ENCODE measurements at regions not wholly inside any gene's neighbourhood (a gene's known extent, or its start where the extent isn't known, plus 50 kb on each side); places are given as distances from the start of the nearest gene placed in this dataset.

GRCh38 chr13:84684048-84684662 is 801.9 kb upstream of the SLITRK1 start:
- no peaks in the 10 kb centered on the region for H3K27me3 Mint-ChIP-seq (ENCODE audit: low read depth)
- H3K9me3 Mint-ChIP-seq, result peaks cover 20% of the 10 kb centered on the region
- no peaks in the 10 kb centered on the region for H3K36me3 Mint-ChIP-seq (ENCODE audit: low read depth)
- no peaks in the 10 kb centered on the region for H3K4me1 Mint-ChIP-seq (ENCODE audit: low read depth)
- no peak for DNase-seq (ENCODE audit: low spot score)
- H3K27ac Mint-ChIP-seq, result no peak overlapping the region
- no peak overlapping the region for H3K4me3 Mint-ChIP-seq (ENCODE audit: low read depth)
- intact Hi-C loops (cut with micrococcal nuclease), result no loop called here

DNA sequence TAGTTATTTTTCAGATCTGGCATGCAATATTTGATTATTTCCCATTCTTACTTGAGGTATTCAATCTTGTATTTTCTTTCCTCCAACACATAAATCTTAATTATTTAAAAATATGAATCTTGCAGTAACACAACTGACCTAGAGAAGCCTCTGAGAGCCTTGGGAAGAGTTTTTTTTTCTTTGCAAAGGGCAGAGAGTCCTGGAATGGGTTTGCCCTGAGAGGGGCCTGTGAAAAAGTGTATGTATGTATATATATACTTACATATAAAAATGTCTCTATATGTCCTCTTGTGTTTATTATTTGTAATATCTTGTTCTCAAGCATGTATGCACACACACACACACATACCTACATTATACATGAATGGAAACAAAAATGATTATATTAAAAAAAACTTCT is 801.2 kb upstream of the SLITRK1 start:
- intact Hi-C loops (cut with micrococcal nuclease), result no loop called here
- peaks cover 24% of the 10 kb centered on the region for H3K9me3 Mint-ChIP-seq
- no peaks in the 10 kb centered on the region for H3K36me3 Mint-ChIP-seq (ENCODE audit: low read depth)
- no peaks in the 10 kb centered on the region for H3K4me1 Mint-ChIP-seq (ENCODE audit: low read depth)
- no peak overlapping the region for H3K4me3 Mint-ChIP-seq (ENCODE audit: low read depth)
- no peaks in the 10 kb centered on the region for H3K27me3 Mint-ChIP-seq (ENCODE audit: low read depth)
- no peak overlapping the region for H3K27ac Mint-ChIP-seq
- DNase-seq (ENCODE audit: low spot score), result no peak

- Mint-ChIP-seq H3K9me3 (peaks cover 19% of the 10 kb centered on the region), H3K4me3 (ENCODE audit: low read depth) (no peak overlapping the region), H3K27me3 (ENCODE audit: low read depth) (no peaks in the 10 kb centered on the region), H3K27ac (no peak overlapping the region), H3K36me3 (ENCODE audit: low read depth) (no peaks in the 10 kb centered on the region), H3K4me1 (ENCODE audit: low read depth) (no peaks in the 10 kb centered on the region)
- no peak for DNase-seq (ENCODE audit: low spot score)
- intact Hi-C loops (cut with micrococcal nuclease), result no loop called here
Measured at GRCh38 chr13:84677836-84678235, 795.6 kb upstream of the SLITRK1 start.

DNA sequence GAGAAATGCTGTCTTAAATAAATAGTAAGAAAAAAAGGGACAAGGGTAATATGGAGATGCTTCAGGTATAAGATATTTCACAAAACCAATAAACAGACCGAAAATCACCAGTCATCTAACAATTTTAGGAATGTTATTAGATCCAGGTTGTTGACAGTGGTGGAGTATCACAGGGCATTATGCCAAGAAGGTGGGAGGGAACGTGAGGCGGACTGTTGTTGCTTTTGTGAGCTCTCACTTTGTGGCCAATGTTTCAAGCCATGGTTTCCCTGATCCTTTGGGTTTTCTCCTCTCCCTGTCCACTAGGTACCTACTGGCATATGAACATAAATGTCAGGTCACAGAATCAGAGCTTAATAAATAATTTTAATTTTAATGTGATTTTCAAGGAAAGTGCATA is 790.3 kb upstream of the SLITRK1 start:
- Mint-ChIP-seq H3K4me3 (ENCODE audit: low read depth) (no peak overlapping the region), H3K4me1 (ENCODE audit: low read depth) (no peaks in the 10 kb centered on the region), H3K9me3 (peaks cover 4% of the 10 kb centered on the region), H3K27me3 (ENCODE audit: low read depth) (no peaks in the 10 kb centered on the region), H3K27ac (no peak overlapping the region), H3K36me3 (ENCODE audit: low read depth) (no peaks in the 10 kb centered on the region)
- intact Hi-C loops (cut with micrococcal nuclease), result no loop called here
- DNase-seq (ENCODE audit: low spot score), result no peak

GRCh38 chr13:84670245-84670644 is 788.0 kb upstream of the SLITRK1 start:
- Mint-ChIP-seq H3K4me3 (ENCODE audit: low read depth) (no peak overlapping the region), H3K27me3 (ENCODE audit: low read depth) (no peaks in the 10 kb centered on the region), H3K4me1 (ENCODE audit: low read depth) (no peaks in the 10 kb centered on the region), H3K36me3 (ENCODE audit: low read depth) (no peaks in the 10 kb centered on the region), H3K27ac (no peak overlapping the region), H3K9me3 (peaks cover 8% of the 10 kb centered on the region)
- DNase-seq (ENCODE audit: low spot score), result no peak
- intact Hi-C loops (cut with micrococcal nuclease), result no loop called here

GRCh38 chr13:84668637-84669036 is 786.4 kb upstream of the SLITRK1 start:
- Mint-ChIP-seq H3K4me1 (ENCODE audit: low read depth) (no peaks in the 10 kb centered on the region), H3K9me3 (peaks cover 11% of the 10 kb centered on the region), H3K4me3 (ENCODE audit: low read depth) (no peak overlapping the region), H3K27me3 (ENCODE audit: low read depth) (no peaks in the 10 kb centered on the region), H3K27ac (no peak overlapping the region), H3K36me3 (ENCODE audit: low read depth) (no peaks in the 10 kb centered on the region)
- intact Hi-C loops (cut with micrococcal nuclease), result no loop called here
- no peak for DNase-seq (ENCODE audit: low spot score)

DNA sequence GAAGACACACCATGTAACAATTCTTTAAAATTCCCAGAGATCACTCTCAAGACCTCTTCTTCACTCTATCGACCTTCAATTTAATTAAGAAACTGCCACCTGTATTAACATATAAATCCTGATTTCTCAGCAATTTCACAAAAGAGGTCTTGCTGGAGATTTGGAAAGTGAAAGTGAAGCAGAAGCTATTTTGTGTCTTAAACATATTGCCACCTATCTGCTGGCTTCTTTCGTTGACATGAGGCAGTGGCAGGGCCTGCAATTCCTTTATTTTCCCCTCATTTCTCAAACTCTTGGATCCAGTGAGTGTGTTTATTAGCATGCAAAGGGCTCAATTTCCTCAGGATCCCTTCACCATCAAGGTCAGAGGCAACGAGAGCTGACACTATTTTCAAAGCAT is 780.2 kb upstream of the SLITRK1 start:
- DNase-seq (ENCODE audit: low spot score), result no peak
- Mint-ChIP-seq H3K27me3 (ENCODE audit: low read depth) (no peaks in the 10 kb centered on the region), H3K4me3 (ENCODE audit: low read depth) (no peak overlapping the region), H3K27ac (no peak overlapping the region), H3K9me3 (peaks cover 21% of the 10 kb centered on the region), H3K36me3 (ENCODE audit: low read depth) (no peaks in the 10 kb centered on the region), H3K4me1 (ENCODE audit: low read depth) (no peaks in the 10 kb centered on the region)
- intact Hi-C loops (cut with micrococcal nuclease), result no loop called here

GRCh38 chr13:84661718-84662117 is 779.4 kb upstream of the SLITRK1 start:
- no peaks in the 10 kb centered on the region for H3K27me3 Mint-ChIP-seq (ENCODE audit: low read depth)
- no peaks in the 10 kb centered on the region for H3K4me1 Mint-ChIP-seq (ENCODE audit: low read depth)
- no peak overlapping the region for H3K27ac Mint-ChIP-seq
- intact Hi-C loops (cut with micrococcal nuclease), result no loop called here
- H3K36me3 Mint-ChIP-seq (ENCODE audit: low read depth), result no peaks in the 10 kb centered on the region
- peaks cover 19% of the 10 kb centered on the region for H3K9me3 Mint-ChIP-seq
- DNase-seq (ENCODE audit: low spot score), result no peak
- no peak overlapping the region for H3K4me3 Mint-ChIP-seq (ENCODE audit: low read depth)

- DNase-seq (ENCODE audit: low spot score), result no peak
- Mint-ChIP-seq H3K27ac (no peak overlapping the region), H3K4me1 (ENCODE audit: low read depth) (no peaks in the 10 kb centered on the region), H3K4me3 (ENCODE audit: low read depth) (no peak overlapping the region), H3K27me3 (ENCODE audit: low read depth) (no peaks in the 10 kb centered on the region), H3K9me3 (peaks cover 14% of the 10 kb centered on the region), H3K36me3 (ENCODE audit: low read depth) (no peaks in the 10 kb centered on the region)
- intact Hi-C loops (cut with micrococcal nuclease), result no loop called here
Measured at GRCh38 chr13:84659359-84659661, 777.0 kb upstream of the SLITRK1 start.

DNA sequence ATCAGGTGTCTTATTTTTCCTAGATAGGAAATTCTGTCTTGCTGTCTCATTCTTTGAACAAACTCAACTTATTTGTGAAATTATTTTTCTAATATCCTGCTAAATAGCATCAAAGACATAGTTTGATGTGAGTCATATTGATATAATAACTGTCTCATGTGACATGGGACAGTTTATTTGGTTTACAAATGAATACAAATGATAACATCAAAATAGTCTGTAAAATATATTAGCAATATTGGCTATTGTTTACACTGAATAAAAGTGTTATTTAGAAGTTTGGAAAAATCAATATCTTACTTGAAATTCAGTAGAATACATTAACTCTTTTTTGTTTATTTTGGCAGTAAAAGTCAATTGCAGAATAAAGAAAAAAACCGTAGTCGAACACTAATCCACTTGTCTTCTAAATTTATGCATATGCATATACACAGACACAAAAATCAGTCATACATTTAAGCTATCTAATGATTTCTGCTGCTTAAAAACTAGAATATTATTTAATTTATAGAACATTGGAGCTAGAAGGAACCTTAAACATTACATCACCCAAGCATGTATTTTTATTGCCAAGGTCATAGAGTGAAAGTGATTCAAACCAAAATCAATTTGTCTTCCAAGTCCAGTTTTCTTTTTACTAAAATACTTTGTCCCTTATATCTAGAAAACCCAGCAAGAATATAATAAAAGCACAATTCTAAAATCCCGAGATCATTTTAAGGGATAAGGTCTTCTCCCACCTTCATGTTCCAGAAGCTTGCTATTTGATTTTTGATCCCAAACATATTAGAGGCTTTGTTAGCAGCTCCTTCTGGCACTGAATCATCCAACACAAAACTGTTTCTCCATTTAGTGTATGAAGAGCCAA is 776.5 kb upstream of the SLITRK1 start:
- Mint-ChIP-seq H3K4me1 (ENCODE audit: low read depth) (no peaks in the 10 kb centered on the region), H3K27ac (no peak overlapping the region), H3K36me3 (ENCODE audit: low read depth) (no peaks in the 10 kb centered on the region), H3K9me3 (peaks cover 11% of the 10 kb centered on the region), H3K27me3 (ENCODE audit: low read depth) (no peaks in the 10 kb centered on the region), H3K4me3 (ENCODE audit: low read depth) (no peak overlapping the region)
- DNase-seq (ENCODE audit: low spot score), result no peak
- intact Hi-C loops (cut with micrococcal nuclease), result no loop called here

DNA sequence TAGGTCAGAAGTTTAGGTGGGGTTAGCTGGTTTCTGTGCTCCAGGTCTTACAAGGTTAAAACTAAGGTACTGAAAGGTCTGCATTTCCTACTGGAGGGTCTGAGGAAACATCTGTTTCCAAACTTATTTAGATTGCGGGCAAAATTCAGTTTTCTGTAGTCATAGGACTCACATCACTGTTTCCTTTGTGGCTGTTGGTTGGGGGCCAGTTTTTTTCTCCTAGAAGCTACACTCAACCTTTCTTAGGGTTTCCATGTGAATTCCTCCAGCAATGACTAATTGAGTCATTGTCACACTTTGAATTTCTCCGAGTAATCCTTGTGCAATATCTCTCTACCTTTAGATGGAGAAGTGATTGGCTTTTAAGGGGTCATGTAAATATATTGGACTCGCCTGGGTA is 773.4 kb upstream of the SLITRK1 start:
- H3K36me3 Mint-ChIP-seq (ENCODE audit: low read depth), result no peaks in the 10 kb centered on the region
- H3K9me3 Mint-ChIP-seq, result no peaks in the 10 kb centered on the region
- no peak for DNase-seq (ENCODE audit: low spot score)
- no peaks in the 10 kb centered on the region for H3K27me3 Mint-ChIP-seq (ENCODE audit: low read depth)
- intact Hi-C loops (cut with micrococcal nuclease), result no loop called here
- H3K4me3 Mint-ChIP-seq (ENCODE audit: low read depth), result no peak overlapping the region
- H3K27ac Mint-ChIP-seq, result no peak overlapping the region
- H3K4me1 Mint-ChIP-seq (ENCODE audit: low read depth), result no peaks in the 10 kb centered on the region

- no peaks in the 10 kb centered on the region for H3K4me1 Mint-ChIP-seq (ENCODE audit: low read depth)
- intact Hi-C loops (cut with micrococcal nuclease), result no loop called here
- H3K9me3 Mint-ChIP-seq, result no peaks in the 10 kb centered on the region
- no peak overlapping the region for H3K4me3 Mint-ChIP-seq (ENCODE audit: low read depth)
- DNase-seq (ENCODE audit: low spot score), result no peak
- no peak overlapping the region for H3K27ac Mint-ChIP-seq
- H3K36me3 Mint-ChIP-seq (ENCODE audit: low read depth), result no peaks in the 10 kb centered on the region
- H3K27me3 Mint-ChIP-seq (ENCODE audit: low read depth), result no peaks in the 10 kb centered on the region
Measured at GRCh38 chr13:84654654-84655275, 772.5 kb upstream of the SLITRK1 start.

DNA sequence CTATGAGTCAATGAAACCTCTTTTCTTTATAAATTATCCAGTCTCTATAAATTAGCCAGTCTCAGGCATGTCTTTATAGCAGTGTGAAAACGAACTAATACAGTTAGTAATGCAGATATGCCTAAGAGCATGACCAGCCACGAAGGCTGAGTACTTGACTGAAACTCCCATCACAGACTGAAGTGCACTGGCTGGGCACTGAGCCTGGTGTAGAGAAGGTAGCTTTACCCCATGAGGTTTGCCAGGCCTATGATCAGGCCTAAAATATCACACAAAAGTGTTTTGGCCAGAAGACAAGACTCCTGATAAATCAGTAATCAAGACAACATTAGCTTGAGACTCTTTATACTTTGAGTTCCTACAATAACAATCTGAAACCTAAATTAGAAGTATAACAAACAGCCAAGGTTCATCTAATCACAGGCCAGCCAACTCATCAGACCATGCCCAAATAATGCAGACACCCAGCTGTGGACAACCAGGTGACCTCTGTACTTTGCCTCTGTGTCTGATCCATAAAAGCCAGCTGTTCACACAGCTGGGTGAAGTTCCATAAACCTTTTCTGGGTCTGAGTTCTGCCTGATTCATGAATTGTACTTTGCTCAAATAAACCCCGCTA is 771.8 kb upstream of the SLITRK1 start:
- H3K9me3 Mint-ChIP-seq, result no peaks in the 10 kb centered on the region
- no peaks in the 10 kb centered on the region for H3K36me3 Mint-ChIP-seq (ENCODE audit: low read depth)
- no peaks in the 10 kb centered on the region for H3K4me1 Mint-ChIP-seq (ENCODE audit: low read depth)
- intact Hi-C loops (cut with micrococcal nuclease), result no loop called here
- no peak overlapping the region for H3K27ac Mint-ChIP-seq
- no peak for DNase-seq (ENCODE audit: low spot score)
- H3K4me3 Mint-ChIP-seq (ENCODE audit: low read depth), result no peak overlapping the region
- no peaks in the 10 kb centered on the region for H3K27me3 Mint-ChIP-seq (ENCODE audit: low read depth)

Data from activated T-helper 2 cell treated with anti-CD3 and anti-CD28 coated beads, Interferon-gamma antibody, Interleukin-2, Interleukin-4, amounts not matched to agents 10 μg/mL and 5 μg/mL and 100 μg/mL, durations not matched to agents 14 hours and 24 hours and 36 hours (primary cell).